WTC11 (cell line): ENCODE measurements at regions not wholly inside any gene's neighbourhood (a gene's known extent, or its start where the extent isn't known, plus 50 kb on each side); places are given as distances from the start of the nearest gene placed in this dataset.

Experiments used
- ATAC-seq: fragments of 200-7000 bp; cut with Tn5 transposase; 2 replicates; pipeline ENCODE4 v1.10.0; 2021; ENCODE audit warnings: mild to moderate bottlenecking, moderate library complexity
- CTCF ChIA-PET: fragments of 300-600 bp; sonication (Branson Sonifier 250); formaldehyde crosslinking; loops from one replicate; lab custom pipeline; 2021; ENCODE audit warnings: antibody characterized with exemption; lab: Charles Lee
- POLR2A ChIA-PET: fragments of 350-600 bp; sonication (Branson Sonifier 250); formaldehyde crosslinking; loops from one replicate; lab custom pipeline; 2021; ENCODE audit warnings: antibody characterized with exemption; lab: Charles Lee
- DNase-seq: peaks from one replicate; pipeline ENCODE4 v3.0.0; 2021; ENCODE audit warnings: low spot score
- H3K27ac Mint-ChIP-seq: 2 replicates; pipeline ENCODE4 v1.8.0; 2021; ENCODE audit warnings: mixed read lengths
- H3K27me3 Mint-ChIP-seq: 2 replicates; pipeline ENCODE4 v1.8.0; 2021; ENCODE audit warnings: low read depth, mild to moderate bottlenecking, moderate library complexity, mixed read lengths
- H3K36me3 Mint-ChIP-seq: 2 replicates; pipeline ENCODE4 v1.8.0; 2021; ENCODE audit warnings: mixed read lengths
- H3K4me1 Mint-ChIP-seq: 2 replicates; pipeline ENCODE4 v1.8.0; 2022; ENCODE audit warnings: mixed read lengths
- H3K4me3 Mint-ChIP-seq: 2 replicates; pipeline ENCODE4 v1.8.0; 2021; ENCODE audit warnings: mild to moderate bottlenecking, moderate library complexity, mixed read lengths
- H3K9me3 Mint-ChIP-seq: 2 replicates; pipeline ENCODE4 v1.8.0; 2021; ENCODE audit warnings: mixed read lengths
- CBFB ChIP-seq: sonication (generic); formaldehyde crosslinking; IDR thresholded peaks from 2 replicates; pipeline ENCODE4 v1.8.1; 2022; ENCODE audit warnings: mild to moderate bottlenecking, low read depth, missing genetic modification reagents
- E2F1 ChIP-seq: sonication (generic); formaldehyde crosslinking; IDR thresholded peaks from 2 replicates; pipeline ENCODE4 v1.8.0; 2022; ENCODE audit warnings: mild to moderate bottlenecking, missing genetic modification reagents
- E2F4 ChIP-seq: sonication (generic); formaldehyde crosslinking; IDR thresholded peaks from 2 replicates; pipeline ENCODE4 v1.8.1; 2022; ENCODE audit warnings: low read depth, mild to moderate bottlenecking, moderate library complexity, missing genetic modification reagents, borderline replicate concordance
- E2F5 ChIP-seq: sonication (generic); formaldehyde crosslinking; IDR thresholded peaks from 2 replicates; pipeline ENCODE4 v1.8.1; 2022; ENCODE audit warnings: mild to moderate bottlenecking, moderate library complexity, missing genetic modification reagents
- ESRRA ChIP-seq: sonication (generic); formaldehyde crosslinking; IDR thresholded peaks from 2 replicates; pipeline ENCODE4 v1.8.1; 2022; ENCODE audit warnings: mild to moderate bottlenecking, missing genetic modification reagents, borderline replicate concordance
- FOXK1 ChIP-seq: sonication (generic); formaldehyde crosslinking; IDR thresholded peaks from 2 replicates; pipeline ENCODE4 v1.8.0; 2022; ENCODE audit warnings: mild to moderate bottlenecking, moderate library complexity, missing genetic modification reagents
- HMGXB4 ChIP-seq: sonication (generic); formaldehyde crosslinking; IDR thresholded peaks from 2 replicates; pipeline ENCODE4 v1.8.1; 2023; ENCODE audit warnings: mild to moderate bottlenecking, moderate library complexity, missing genetic modification reagents
- IRF2 ChIP-seq: sonication (generic); formaldehyde crosslinking; IDR thresholded peaks from 2 replicates; pipeline ENCODE4 v1.8.0; 2022; ENCODE audit warnings: low read depth, missing genetic modification reagents, borderline replicate concordance
- JAZF1 ChIP-seq: fragments of 250-450 bp; sonication (Bioruptor Pico); IDR thresholded peaks from 2 replicates; pipeline ENCODE4 v1.9.0; 2021; ENCODE audit warnings: moderate library complexity, mild to moderate bottlenecking, inconsistent platforms
- OVOL2 ChIP-seq: fragments of 250-450 bp; sonication (Bioruptor Pico); IDR thresholded peaks from 2 replicates; pipeline ENCODE4 v1.9.0; 2021; ENCODE audit warnings: mild to moderate bottlenecking, borderline replicate concordance
- RORB ChIP-seq: fragments of 250-450 bp; sonication (Bioruptor Pico); IDR thresholded peaks from 2 replicates; pipeline ENCODE4 v1.9.0; 2021; ENCODE audit warnings: mild to moderate bottlenecking
- SMAD4 ChIP-seq: sonication (generic); formaldehyde crosslinking; IDR thresholded peaks from 2 replicates; pipeline ENCODE4 v1.8.0; 2022; ENCODE audit warnings: mild to moderate bottlenecking, missing genetic modification reagents
- SOX15 ChIP-seq: fragments of 250-450 bp; sonication (Bioruptor Pico); IDR thresholded peaks from 2 replicates; pipeline ENCODE4 v1.9.0; 2021; ENCODE audit warnings: mild to moderate bottlenecking
- TEAD4 ChIP-seq: sonication (generic); formaldehyde crosslinking; IDR thresholded peaks from 2 replicates; pipeline ENCODE4 v1.8.0; 2022; ENCODE audit warnings: mild to moderate bottlenecking, missing genetic modification reagents
- TP53 ChIP-seq: sonication (generic); formaldehyde crosslinking; IDR thresholded peaks from 2 replicates; pipeline ENCODE4 v1.8.1; 2023; ENCODE audit warnings: mild to moderate bottlenecking, missing genetic modification reagents
- ZBTB43 ChIP-seq: sonication (generic); formaldehyde crosslinking; IDR thresholded peaks from 2 replicates; pipeline ENCODE4 v1.8.1; 2023; ENCODE audit warnings: mild to moderate bottlenecking, missing genetic modification reagents
- ZNF232 ChIP-seq: sonication (generic); formaldehyde crosslinking; IDR thresholded peaks from 2 replicates; pipeline ENCODE4 v1.8.0; 2022; ENCODE audit warnings: mild to moderate bottlenecking, missing genetic modification reagents
- ZNF317 ChIP-seq: sonication (generic); formaldehyde crosslinking; IDR thresholded peaks from 2 replicates; pipeline ENCODE4 v1.8.1; 2023; ENCODE audit warnings: low read depth, mild to moderate bottlenecking, moderate library complexity, missing genetic modification reagents, borderline replicate concordance
- ZNF671 ChIP-seq: fragments of 250-450 bp; sonication (Bioruptor Pico); IDR thresholded peaks from 2 replicates; pipeline ENCODE4 v1.8.0; 2021; ENCODE audit warnings: mild to moderate bottlenecking

- no peak for TF ChIP-seq TP53 (CRISPR knock-in tag)
Observed at GRCh38 chr11:106344966-106345365, 267.5 kb downstream of the AASDHPPT start (continued).

GRCh38 chr11:106353031-106353430 lies 275.6 kb downstream of the AASDHPPT start:
- Mint-ChIP-seq H3K36me3 (no peaks in the 10 kb centered on the region), H3K27ac (no peak overlapping the region), H3K27me3 (no peaks in the 10 kb centered on the region), H3K4me1 (no peaks in the 10 kb centered on the region), H3K9me3 (peaks cover 17% of the 10 kb centered on the region), H3K4me3 (no peak overlapping the region)
- DNase-seq (no peak), ATAC-seq (no peak)
- ChIA-PET POLR2A (no interaction called here), CTCF (no interaction called here)
- TF ChIP-seq CBFB (no peak), OVOL2 (CRISPR knock-in tag) (no peak), SMAD4 (no peak), ZNF232 (CRISPR knock-in tag) (no peak), SOX15 (CRISPR knock-in tag) (no peak), ZNF671 (CRISPR knock-in tag) (no peak)

- Mint-ChIP-seq H3K36me3 (no peaks in the 10 kb centered on the region), H3K27ac (no peak overlapping the region)
Observed at GRCh38 chr11:106369224-106369623, 291.8 kb downstream of the AASDHPPT start.

More at GRCh38 chr11:106369224-106369623, 291.8 kb downstream of the AASDHPPT start:
- ChIA-PET CTCF (no interaction called here), POLR2A (no interaction called here)
- ATAC-seq = no peak
- no peaks in the 10 kb centered on the region for H3K4me1 Mint-ChIP-seq
- H3K4me3 Mint-ChIP-seq = no peak overlapping the region
- 0 out of 2 replicates have a peak, but pooled peaks cover 4% of the 10 kb centered on the region for H3K9me3 Mint-ChIP-seq
- DNase-seq = no peak
- no peaks in the 10 kb centered on the region for H3K27me3 Mint-ChIP-seq
- TF ChIP-seq ESRRA = no peak
- TF ChIP-seq ZBTB43 = no peak
- TF ChIP-seq JAZF1 = no peak
- no peak for TF ChIP-seq RORB
- TF ChIP-seq E2F5 (CRISPR knock-in tag) = no peak
- TF ChIP-seq E2F4 (CRISPR knock-in tag) = no peak
- no peak for TF ChIP-seq HMGXB4 (CRISPR knock-in tag)
- TF ChIP-seq E2F1 = no peak
- TF ChIP-seq FOXK1 = no peak
- TF ChIP-seq TP53 (CRISPR knock-in tag) = no peak
- no peak for TF ChIP-seq IRF2 (CRISPR knock-in tag)
- TF ChIP-seq ZNF317 (CRISPR knock-in tag) = no peak
- TF ChIP-seq TEAD4 = no peak
